ENCODE measurements at regions not wholly inside any gene's neighbourhood (a gene's known extent, or its start where the extent isn't known, plus 50 kb on each side); places are given as distances from the start of the nearest gene placed in this dataset.

DNA sequence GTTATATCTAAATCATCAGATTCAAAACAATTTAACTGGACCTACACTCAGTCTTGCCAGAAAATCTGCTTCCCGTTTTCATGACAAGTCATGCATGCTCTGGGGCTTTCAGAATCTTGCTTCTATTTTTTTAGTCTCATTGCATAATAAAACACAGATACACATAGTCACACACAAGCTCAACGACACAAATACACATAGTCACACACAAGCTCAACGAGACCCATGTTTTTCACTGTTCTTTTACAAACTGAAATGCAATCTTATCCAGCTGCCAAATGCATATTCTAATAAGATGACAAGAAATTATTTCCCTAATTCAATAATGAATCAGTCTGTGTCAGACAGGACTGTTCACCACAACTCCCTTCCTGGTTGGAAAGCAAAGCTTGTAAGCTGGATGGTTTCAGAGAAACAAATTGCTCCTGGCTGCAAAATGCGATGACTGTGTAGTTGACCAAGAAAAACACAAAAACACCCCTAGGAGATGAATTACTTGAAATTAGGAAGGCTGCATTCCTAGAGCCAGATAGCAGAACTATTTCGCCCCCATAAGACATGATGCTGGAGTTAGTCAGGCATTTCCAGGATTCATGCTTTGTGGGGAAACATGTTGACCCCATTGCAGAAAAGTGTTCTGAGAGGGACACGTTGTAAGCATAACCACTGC lies 208.7 kb downstream of the CHIC2 start:
- no peaks in the 10 kb centered on the region for H4K20me1 ChIP-seq (ENCODE audit: insufficient read depth)
- H3K4me2 ChIP-seq (ENCODE audit: low read length) = no peak overlapping the region
- no peak overlapping the region for H3K4me3 ChIP-seq (replicated peaks in 1 of 2; ENCODE audit: low read depth in 1 of 2, low read length in 2 of 2)
- no peaks in the 10 kb centered on the region for H3K36me3 ChIP-seq (ENCODE audit: control insufficient read depth in 1 of 2, insufficient read depth in 2 of 2, low read length in 2 of 2)
- H2AFZ ChIP-seq (ENCODE audit: low read depth, low read length, poor library complexity, severe bottlenecking) = no peak overlapping the region
- H3K9me3 ChIP-seq (ENCODE audit: control insufficient read depth in 1 of 2, insufficient read depth in 1 of 2, low read depth in 1 of 2, low read length in 2 of 2) = no peaks in the 10 kb centered on the region
- ChIA-PET POLR2A (no interaction called here), CTCF (no interaction called here), RAD21 (ENCODE audit: low non-redundant PET in 1 of 2, low total read pairs in 2 of 2, uncharacterized antibody in 2 of 2, unreplicated experiment in 2 of 2) (no interaction called here)
- ATAC-seq (no peak), DNase-seq (ENCODE audit: low read depth, low spot score) (no peak)
- no TSS peak for BruUV-seq (replicated peaks)
- H3K27me3 ChIP-seq (ENCODE audit: insufficient read depth, low read length) = no peaks in the 10 kb centered on the region
- intact Hi-C loops (cut with micrococcal nuclease) = no loop called here
- no peaks in the 10 kb centered on the region for H3K79me2 ChIP-seq (ENCODE audit: insufficient read depth, low read length)
- H3K9ac ChIP-seq (ENCODE audit: low read length) = no peak overlapping the region
- TF ChIP-seq, protein P1, sequence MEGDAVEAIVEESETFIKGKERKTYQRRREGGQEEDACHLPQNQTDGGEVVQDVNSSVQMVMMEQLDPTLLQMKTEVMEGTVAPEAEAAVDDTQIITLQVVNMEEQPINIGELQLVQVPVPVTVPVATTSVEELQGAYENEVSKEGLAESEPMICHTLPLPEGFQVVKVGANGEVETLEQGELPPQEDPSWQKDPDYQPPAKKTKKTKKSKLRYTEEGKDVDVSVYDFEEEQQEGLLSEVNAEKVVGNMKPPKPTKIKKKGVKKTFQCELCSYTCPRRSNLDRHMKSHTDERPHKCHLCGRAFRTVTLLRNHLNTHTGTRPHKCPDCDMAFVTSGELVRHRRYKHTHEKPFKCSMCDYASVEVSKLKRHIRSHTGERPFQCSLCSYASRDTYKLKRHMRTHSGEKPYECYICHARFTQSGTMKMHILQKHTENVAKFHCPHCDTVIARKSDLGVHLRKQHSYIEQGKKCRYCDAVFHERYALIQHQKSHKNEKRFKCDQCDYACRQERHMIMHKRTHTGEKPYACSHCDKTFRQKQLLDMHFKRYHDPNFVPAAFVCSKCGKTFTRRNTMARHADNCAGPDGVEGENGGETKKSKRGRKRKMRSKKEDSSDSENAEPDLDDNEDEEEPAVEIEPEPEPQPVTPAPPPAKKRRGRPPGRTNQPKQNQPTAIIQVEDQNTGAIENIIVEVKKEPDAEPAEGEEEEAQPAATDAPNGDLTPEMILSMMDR (IDR thresholded peaks at IDR 0.05 in 2 of 3, conservative IDR thresholded peaks at IDR 0.05 in 1 of 3; ENCODE audit: borderline replicate concordance in 1 of 3, insufficient read depth in 1 of 3, low read depth in 2 of 3, low read length in 2 of 3) = no peak
- TF ChIP-seq ZFX (IDR thresholded peaks at IDR 0.05) (no peak), EZH2 (IDR thresholded peaks at IDR 0.05) (no peak)
- no peaks in the 10 kb centered on the region for H3K4me1 ChIP-seq (ENCODE audit: control insufficient read depth in 1 of 2, insufficient read depth in 2 of 2, low read length in 2 of 2)
- H3K9me2 ChIP-seq (ENCODE audit: insufficient read depth) = no peaks in the 10 kb centered on the region
- H3K27ac ChIP-seq (ENCODE audit: low read depth, low read length) = no peak overlapping the region

DNA sequence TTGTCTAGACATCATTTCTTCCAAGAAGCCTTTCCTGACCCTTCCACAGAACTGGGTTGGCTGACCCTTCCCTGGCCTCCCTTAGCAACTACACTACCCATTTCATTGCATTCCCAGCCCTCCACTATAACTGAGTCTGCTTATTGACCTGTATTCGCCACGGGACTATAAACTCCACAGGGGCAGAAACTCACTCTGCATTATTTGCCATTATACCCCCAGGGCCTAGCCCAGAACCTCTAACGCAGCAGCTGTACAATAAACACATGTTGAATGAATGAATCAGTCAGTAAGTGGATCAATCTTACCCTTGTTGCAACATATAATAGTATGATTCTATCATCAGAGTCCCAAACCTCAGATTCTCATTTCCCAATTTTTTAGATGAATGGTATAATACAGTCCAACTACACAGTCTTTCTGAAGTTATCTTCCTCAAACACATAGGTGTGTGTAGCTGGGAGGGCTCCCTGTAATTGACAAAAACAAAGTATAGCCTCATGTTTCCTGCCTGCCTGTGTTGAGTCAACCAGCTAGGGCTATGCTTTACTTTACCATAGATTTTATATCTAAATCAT lies 209.3 kb downstream of the CHIC2 start:
- no TSS peak for BruUV-seq (replicated peaks)
- no peak for ATAC-seq
- TF ChIP-seq EGR1 (IDR thresholded peaks at IDR 0.05; ENCODE audit: low read depth) (no peak), SIN3A (IDR thresholded peaks at IDR 0.05; ENCODE audit: low read depth) (no peak), JUND (IDR thresholded peaks at IDR 0.05) (no peak), CBX3 (IDR thresholded peaks at IDR 0.05; ENCODE audit: low read depth) (no peak), TCF7L2 (IDR thresholded peaks at IDR 0.05; ENCODE audit: borderline replicate concordance, extremely low read depth, insufficient read depth, insufficient read length) (no peak), CEBPB (IDR thresholded peaks at IDR 0.05; ENCODE audit: low read depth) (no peak)
- TF ChIP-seq, protein P2, sequence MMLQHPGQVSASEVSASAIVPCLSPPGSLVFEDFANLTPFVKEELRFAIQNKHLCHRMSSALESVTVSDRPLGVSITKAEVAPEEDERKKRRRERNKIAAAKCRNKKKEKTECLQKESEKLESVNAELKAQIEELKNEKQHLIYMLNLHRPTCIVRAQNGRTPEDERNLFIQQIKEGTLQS (IDR thresholded peaks at IDR 0.05) = no peak
- TF ChIP-seq, protein P3, sequence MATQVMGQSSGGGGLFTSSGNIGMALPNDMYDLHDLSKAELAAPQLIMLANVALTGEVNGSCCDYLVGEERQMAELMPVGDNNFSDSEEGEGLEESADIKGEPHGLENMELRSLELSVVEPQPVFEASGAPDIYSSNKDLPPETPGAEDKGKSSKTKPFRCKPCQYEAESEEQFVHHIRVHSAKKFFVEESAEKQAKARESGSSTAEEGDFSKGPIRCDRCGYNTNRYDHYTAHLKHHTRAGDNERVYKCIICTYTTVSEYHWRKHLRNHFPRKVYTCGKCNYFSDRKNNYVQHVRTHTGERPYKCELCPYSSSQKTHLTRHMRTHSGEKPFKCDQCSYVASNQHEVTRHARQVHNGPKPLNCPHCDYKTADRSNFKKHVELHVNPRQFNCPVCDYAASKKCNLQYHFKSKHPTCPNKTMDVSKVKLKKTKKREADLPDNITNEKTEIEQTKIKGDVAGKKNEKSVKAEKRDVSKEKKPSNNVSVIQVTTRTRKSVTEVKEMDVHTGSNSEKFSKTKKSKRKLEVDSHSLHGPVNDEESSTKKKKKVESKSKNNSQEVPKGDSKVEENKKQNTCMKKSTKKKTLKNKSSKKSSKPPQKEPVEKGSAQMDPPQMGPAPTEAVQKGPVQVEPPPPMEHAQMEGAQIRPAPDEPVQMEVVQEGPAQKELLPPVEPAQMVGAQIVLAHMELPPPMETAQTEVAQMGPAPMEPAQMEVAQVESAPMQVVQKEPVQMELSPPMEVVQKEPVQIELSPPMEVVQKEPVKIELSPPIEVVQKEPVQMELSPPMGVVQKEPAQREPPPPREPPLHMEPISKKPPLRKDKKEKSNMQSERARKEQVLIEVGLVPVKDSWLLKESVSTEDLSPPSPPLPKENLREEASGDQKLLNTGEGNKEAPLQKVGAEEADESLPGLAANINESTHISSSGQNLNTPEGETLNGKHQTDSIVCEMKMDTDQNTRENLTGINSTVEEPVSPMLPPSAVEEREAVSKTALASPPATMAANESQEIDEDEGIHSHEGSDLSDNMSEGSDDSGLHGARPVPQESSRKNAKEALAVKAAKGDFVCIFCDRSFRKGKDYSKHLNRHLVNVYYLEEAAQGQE (IDR thresholded peaks at IDR 0.05; ENCODE audit: low read depth) = no peak
- TF ChIP-seq, protein P1 (IDR thresholded peaks at IDR 0.05 in 2 of 3, conservative IDR thresholded peaks at IDR 0.05 in 1 of 3; ENCODE audit: borderline replicate concordance in 1 of 3, insufficient read depth in 1 of 3, low read depth in 2 of 3, low read length in 2 of 3) = no peak

More for the DNA sequence above, 209.3 kb downstream of the CHIC2 start:
- intact Hi-C loops (cut with micrococcal nuclease) = no loop called here
- Histone ChIP-seq H3K9ac (ENCODE audit: low read length) (no peak overlapping the region), H3K36me3 (ENCODE audit: control insufficient read depth in 1 of 2, insufficient read depth in 2 of 2, low read length in 2 of 2) (no peaks in the 10 kb centered on the region), H3K27me3 (ENCODE audit: insufficient read depth, low read length) (no peaks in the 10 kb centered on the region), H3K9me2 (ENCODE audit: insufficient read depth) (no peaks in the 10 kb centered on the region), H3K79me2 (ENCODE audit: insufficient read depth, low read length) (no peaks in the 10 kb centered on the region), H3K9me3 (ENCODE audit: control insufficient read depth in 1 of 2, insufficient read depth in 1 of 2, low read depth in 1 of 2, low read length in 2 of 2) (no peaks in the 10 kb centered on the region), H3K27ac (ENCODE audit: low read depth, low read length) (no peak overlapping the region), H2AFZ (ENCODE audit: low read depth, low read length, poor library complexity, severe bottlenecking) (no peak overlapping the region), H4K20me1 (ENCODE audit: insufficient read depth) (no peaks in the 10 kb centered on the region), H3K4me3 (replicated peaks in 1 of 2; ENCODE audit: low read depth in 1 of 2, low read length in 2 of 2) (no peak overlapping the region), H3K4me1 (ENCODE audit: control insufficient read depth in 1 of 2, insufficient read depth in 2 of 2, low read length in 2 of 2) (no peaks in the 10 kb centered on the region), H3K4me2 (ENCODE audit: low read length) (no peak overlapping the region)
- CTCF ChIA-PET = no interaction called here
- POLR2A ChIA-PET = no interaction called here
- DNase-seq (ENCODE audit: low read depth, low spot score) = no peak
- RAD21 ChIA-PET (ENCODE audit: low non-redundant PET in 1 of 2, low total read pairs in 2 of 2, uncharacterized antibody in 2 of 2, unreplicated experiment in 2 of 2) = no interaction called here

Data from HCT116 (cell line).